NOMO-1 treated with DMSO at 0.1 percent for 48 hours (cell line): ENCODE measurements at regions not wholly inside any gene's neighbourhood (a gene's known extent, or its start where the extent isn't known, plus 50 kb on each side); places are given as distances from the start of the nearest gene placed in this dataset.
"Not testable (repeated sequence)": the region's sequence is repeated elsewhere in the genome, so short reads cannot be mapped to it uniquely, and the experiment has no call there.

Experiments
- DNase-seq: peaks from one replicate; lab custom pipeline; 2025; ENCODE audit not compliant: unreplicated experiment; lab: John Stamatoyannopoulos, UW

DNA sequence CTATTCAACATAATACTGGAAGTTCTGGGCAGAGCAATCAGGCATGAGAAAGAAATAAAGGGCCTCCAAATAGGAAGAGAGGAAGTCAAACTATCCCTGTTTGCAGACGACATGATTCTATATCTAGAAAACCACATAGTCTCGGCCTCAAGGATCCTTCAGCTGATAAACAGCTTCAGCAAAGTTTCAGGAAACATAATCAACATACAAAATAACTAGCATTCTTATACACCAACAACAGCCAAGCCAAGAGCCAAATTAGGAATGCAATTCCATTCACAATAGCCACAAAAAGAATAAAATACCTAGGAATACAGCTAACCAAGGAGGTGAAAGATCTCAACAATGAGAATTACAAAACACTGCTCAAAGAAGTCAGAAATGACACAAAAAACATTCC is 287.8 kb upstream of the NCAM1 start:
- not testable (repeated sequence) for DNase-seq

DNA sequence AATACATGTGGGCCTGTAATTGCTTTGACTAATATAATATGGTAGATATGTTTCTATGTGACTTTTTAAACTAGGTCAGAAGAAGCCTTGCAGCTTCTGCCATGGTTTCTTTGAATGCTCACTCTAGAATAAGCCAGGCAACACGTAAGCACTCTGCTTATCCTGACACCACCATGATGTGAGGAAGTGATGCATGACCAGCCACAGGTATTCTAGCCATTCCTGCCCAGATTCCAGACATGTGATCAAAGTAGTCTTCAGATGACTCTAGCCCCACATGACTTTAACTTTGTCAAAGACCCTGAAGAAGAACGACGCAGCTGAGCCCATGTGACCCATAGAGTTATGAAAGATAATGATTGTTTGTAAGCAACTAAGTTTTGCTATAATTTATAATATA is 276.1 kb upstream of the NCAM1 start:
- no peak for DNase-seq

DNA sequence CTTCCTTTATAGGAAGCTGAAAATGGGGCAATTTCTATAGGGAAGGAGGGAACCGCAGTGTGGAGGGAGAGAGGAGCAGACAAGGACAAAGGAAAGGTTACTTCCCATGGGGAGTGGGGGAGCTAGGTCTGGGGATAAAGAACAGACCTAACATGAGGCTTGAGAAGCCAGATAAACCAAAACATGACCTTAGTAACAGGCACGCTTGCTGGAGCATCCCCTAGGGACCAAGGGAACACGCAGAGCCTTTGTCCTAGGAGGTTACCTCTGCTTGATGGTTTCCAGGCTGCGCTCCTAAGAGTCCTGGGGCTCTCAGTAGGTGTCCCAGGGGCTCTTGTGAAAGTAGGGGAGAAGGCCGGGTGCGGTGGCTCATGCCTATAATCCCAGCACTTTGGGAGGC is 271.4 kb upstream of the NCAM1 start:
- no peak for DNase-seq

DNA sequence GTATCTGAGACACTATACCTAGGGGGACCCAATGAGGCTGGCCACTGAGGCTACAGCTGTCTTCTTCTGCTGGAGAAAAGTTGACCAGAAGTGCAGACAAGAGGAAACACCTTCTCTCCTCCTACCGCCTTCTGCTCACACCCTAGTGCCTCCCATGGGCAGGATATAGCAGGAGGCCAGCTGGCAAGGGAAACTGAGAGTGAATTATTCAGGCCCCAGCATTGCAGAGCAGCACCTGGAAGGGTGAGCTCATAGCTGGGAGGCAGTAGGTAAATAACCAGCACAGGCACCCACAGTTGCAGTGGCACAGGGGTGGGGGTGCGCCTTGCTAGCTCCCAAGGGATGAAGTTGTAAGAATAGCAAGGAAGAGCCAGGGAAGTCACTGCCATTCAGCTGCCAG is 267.4 kb upstream of the NCAM1 start:
- DNase-seq = no peak

DNA sequence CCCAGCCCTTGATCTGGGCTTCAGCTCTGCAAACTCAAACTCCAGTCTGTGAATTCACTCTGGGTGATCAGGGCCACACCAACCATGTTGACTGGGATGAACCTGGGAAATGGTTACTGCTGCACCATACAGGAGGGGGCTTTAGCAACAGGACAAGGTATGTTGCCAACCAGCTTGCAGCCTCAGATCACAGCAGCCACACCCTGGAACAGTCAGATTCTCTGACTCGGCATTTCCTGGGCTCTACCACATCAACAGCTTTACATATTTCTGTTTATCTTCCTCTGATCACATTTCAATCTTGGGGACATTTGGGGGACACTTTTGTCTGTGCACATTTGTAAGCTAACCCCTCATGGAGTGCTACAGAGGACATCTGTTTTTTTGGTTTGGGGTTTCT is 267.0 kb upstream of the NCAM1 start:
- no peak for DNase-seq

DNA sequence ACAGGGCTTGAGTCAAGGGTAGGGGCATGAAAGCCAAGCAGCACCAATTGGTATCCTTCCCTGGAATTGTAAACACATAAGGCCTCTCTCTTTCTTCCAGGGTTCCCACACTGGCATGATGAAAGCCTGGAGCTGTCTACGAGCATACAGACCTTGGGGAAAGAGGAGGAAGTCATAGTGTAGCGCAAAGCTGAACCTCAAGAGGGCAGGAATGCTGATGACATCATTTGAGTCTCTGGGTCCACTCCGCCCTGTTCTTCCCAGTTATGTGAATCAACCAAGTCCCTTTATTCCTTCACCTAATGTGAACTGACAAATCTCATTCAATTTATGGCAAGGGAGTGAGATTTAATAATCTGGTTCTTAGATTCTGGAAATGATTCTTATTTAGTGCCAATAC is 266.4 kb upstream of the NCAM1 start:
- DNase-seq = no peak

DNA sequence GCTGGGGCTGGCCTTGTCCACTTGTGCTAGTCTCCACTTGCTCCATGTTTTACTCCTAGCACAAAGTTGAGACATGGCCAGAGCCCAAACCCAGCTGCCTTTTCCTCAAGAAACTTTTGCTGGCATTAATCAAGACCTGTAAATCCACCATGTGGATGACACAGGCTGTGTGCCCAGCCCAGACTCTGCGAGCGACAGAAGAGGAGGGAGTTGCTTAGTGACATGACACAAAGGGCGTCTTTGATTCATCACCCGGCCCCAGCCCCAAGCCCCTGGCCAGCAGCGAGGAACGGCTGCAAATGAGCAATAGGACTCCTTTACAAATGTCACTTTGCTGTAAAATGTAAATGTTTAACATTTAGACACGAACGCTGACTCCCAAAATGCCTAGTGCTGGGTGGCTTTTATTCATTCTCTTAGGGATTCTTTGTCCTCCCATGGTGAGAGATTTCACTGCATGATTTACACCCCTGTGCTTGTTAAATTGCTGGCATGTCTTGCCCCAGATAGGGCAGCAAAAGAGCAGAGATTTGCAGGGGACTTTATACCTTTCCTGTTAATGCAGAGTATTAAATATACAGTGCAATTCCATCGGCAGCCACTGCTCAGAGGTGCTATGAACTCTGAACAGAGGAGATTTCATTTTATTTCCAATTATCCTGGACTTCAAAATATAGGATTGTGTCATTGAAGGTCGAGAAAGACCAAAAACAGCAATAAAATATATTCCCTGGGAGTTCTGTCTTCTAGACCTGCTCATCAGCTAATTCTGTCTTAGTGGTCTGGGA is 263.6 kb upstream of the NCAM1 start:
- no peak for DNase-seq

DNA sequence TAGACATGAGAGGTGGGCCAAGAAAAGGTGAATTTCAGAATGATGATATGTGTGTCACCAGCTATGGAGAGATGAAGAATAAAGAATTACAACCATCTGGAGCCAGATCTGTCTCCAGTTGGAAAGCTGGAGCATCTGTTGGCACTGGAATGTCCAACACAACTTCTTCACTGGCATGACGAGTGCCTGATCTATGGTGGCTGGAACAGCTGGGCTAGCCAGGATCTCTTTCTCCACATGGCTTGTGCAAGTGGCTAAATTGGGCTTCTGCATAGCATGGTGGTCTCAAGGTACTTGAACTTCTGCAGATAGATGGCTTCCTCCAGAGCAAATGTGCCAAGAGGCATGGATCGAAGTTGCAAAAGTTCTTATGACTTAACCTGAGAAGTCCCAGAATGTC is 256.1 kb upstream of the NCAM1 start:
- no peak for DNase-seq

DNA sequence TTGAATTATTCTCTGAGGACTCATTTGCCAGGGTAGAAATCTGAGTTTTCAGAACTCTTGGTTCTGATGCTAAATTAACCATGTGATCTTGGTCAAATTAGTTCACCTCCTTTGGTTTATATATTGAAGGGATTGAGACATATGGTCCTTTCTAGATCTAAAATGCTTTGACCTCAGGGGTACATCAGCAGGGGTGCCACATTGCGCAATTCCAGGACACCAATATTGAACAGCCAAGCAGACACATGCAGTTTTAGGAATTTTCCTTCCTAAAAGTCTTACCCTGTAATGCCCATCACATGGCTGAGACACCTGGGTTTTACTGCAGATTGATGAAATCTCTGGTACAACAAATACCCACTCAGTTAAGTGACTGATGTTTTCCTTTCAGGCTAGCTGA is 254.4 kb upstream of the NCAM1 start:
- DNase-seq = no peak

DNA sequence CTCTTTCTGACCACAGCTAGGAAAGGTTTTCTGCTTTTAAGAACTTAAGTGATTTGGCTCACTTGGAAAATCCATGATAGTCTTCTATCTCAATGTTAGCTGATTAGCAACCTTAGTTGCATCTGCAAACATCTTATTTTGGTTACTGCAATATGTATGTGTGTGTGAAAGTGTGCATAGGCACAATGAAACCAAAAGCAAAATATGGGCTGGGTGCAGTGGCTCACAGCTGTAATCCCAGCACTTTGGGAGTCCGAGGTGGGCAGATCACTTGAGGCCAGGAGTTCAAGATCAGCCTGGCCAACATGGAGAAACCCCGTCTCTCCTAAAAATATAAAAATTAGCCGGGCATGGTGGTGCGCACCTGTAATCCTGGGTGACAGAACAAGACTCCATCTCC is 246.9 kb upstream of the NCAM1 start:
- not testable (repeated sequence) for DNase-seq

DNA sequence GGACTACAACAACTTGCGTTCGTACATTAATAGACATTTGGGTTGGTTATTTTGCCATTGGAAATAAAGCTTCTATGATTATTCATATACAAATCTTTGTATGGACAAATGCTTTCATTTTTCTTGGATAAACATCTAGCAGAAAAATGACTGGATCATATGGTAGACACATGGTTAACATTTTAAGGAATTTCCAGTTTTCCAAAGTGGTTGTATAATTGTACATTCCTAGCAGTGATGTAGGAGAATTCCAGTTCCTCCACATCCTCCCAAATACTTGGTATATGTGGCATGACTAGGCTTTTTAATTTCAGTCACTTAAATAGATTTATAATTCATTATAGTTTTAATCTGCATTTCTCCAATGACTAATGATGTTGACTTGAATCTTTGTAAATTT is 246.2 kb upstream of the NCAM1 start:
- no peak for DNase-seq

DNA sequence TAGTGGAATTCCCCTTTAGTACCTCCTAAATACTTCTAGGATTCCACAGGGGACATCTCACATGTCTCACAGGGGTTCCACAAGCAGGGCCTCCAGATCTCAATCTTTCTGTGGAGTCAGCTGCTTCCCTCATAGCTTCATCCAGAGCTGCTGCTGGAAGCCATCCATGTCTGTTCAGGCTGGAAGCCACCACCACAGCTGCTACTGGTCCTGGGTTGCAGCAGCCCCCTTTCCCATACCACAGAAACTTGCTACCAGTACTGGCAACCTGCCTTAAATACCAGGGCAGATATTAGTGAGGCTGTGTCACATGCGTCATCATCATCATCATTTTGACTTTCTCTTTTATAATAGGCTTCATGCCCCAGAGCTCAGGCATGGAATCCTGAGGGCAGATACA is 242.7 kb upstream of the NCAM1 start:
- no peak for DNase-seq

DNA sequence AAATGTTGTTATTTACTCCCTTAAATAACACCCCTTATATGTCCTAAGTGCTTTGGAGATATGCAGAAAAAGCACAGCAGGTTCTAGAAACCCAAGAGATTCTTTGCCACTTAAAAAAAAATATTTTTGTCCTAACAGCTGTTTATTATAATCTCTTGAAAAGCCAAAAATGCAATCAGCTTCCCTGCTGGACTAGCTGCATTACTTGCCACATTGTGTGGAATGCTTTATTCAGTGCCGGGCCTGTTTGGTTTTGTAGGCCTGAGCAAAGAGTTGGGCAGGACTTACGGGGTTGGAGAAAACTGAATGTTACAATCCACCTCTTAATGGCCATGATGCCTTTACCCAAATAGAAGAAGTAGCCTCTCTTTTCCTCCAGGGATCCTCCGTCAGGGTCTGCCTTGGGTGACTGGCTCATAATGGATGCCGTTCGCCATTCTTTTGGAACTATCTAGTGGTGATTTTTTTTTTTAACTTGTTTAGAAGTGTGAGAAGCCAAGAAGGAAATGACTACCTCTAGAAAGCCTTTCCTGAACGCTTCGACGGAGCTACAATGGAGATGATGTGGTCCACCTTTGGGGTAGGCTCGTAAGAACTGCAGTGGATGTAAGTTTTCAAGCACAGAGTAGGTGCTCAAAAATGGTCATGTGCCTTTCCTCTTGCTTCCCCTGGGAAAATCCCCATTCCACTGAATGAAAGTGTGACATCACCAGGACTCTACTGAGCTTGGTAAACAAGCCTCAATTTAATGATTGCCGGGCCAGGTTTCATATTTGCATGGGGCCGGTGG is 241.3 kb upstream of the NCAM1 start:
- no peak for DNase-seq

DNA sequence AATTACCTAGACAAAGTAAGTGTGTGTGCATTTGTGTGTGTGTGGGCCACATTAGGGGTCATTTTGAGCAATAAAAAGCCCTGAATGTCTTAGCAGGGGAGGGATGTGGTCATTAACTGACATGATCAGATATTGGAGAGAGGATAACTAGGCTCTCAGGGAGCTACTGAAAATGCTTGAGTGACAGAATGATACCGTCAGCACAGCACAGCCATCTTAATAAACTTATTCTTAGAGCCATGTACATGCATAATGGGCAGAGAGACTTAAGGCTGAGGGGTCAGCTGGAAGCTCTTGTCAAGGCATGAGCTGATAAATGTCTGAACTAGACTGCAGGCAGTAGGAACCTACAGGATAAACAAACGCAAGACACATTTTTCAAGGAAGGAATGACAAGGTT is 239.1 kb upstream of the NCAM1 start:
- no peak for DNase-seq

DNA sequence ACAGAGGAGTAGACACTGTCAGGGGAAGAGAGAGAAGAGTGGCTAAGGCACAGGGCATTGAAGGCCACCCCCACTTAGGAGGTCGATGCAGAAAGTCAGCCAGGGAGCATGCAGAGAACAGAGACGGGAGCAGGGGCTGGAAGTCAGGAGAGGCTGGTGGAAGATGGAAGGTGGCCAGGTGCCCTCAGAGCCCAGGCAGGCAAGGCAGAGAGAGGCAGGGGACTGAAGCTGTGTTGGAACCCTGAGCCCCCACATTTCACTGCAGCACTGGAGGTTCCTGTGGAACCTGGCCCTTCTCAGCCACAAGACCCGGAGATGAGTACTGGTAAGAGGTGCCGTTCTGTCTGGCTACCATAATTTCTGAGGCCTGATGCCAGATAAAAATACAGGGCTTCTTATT is 238.3 kb upstream of the NCAM1 start:
- no peak for DNase-seq

DNA sequence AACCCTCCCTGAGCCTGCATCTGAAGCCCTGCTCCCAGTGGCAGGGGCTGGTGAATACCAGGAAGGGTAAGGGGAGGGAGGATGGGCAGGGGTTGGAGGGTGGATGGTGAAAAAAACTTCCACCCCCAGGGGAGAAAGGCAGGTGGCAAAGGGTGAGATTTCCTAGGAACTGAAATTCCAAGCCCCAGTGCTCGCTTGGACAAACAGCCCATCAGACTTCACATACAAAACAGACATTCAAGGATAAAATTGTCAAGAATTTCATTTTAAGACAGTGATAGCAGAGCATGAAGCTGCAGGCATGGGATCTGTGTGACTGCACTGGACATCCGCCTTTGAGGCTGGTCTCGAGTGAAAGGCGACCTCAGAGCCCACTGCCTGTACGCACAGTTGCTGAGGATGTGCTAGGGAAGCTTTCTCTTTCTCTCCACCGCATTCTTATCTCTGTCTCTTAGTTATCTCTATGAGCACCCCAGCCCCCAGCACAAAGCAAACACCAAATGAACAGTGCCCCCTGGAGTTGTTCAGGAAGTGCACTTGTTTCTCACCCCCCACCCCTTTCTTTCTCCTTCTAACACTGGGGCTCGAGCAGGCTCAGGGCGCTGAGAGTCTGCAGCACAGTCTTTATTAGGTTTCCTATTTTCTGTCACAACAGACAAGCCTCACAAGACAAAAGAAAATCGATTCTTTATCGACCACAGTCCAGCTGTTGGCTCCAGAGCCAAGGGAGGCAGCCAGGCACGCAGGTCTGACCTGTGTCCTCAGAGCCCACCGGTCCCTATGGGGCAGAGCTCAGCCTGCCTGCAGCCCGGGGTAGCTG is 237.3 kb upstream of the NCAM1 start:
- DNase-seq = no peak

DNA sequence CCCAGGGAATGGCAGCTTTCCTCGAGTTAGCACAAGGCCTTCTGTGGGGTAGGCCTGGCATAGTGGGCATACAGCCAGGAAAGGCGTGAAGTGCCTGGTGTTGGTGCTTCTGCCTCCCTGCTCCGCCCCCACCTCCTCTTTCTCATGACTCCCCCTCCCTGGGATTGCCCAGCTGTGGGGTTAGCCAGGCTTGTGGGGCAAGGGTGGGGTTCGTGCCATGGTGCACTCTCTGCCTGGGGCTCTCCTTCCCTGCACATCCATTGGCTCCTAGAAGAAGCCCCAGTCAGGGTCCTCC is 236.8 kb upstream of the NCAM1 start:
- DNase-seq = no peak

DNA sequence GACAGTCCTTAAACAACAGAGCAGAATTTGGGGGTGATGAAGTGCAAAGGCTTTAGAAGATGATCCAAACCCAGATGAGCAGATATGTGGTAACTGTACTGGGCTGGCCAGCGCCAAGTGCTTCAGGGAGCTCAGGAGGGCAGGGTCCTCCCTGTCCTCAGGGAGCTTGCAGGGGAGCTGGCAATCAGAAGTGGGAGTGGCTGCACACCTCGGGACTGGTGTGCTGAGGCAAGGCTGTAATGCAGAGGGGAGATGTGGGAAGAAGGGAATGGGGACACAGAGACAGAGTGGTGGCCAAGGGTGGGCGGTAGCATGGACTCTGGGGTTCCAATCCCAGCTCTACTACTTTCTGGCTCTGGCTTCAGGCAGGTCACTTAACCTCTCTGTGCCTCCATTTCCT is 235.6 kb upstream of the NCAM1 start:
- no peak for DNase-seq

DNA sequence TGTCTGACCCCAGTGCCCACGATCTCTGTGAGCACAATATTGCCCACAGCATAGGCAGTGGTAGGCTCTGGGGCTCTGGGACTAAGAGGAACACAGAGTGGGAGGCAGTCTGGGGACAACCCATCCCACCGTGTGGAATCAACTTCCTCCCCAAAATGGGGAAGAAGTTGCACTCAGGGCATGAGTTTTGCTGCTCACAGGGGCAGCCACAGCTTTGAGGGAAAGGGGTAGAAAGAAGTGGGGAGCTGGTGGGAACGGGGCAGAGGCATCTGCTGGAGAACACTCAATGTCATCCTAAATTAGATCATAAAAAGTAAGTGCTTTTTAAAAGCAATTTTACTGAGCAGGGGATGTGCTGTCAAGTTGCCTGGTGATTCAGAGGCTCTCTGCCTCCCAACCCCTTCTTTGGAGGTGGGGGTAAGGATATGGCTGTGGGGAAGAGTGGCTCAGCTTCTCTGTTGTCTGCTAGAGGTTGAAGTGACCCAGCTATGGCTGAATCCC is 233.8 kb upstream of the NCAM1 start:
- no peak for DNase-seq

DNA sequence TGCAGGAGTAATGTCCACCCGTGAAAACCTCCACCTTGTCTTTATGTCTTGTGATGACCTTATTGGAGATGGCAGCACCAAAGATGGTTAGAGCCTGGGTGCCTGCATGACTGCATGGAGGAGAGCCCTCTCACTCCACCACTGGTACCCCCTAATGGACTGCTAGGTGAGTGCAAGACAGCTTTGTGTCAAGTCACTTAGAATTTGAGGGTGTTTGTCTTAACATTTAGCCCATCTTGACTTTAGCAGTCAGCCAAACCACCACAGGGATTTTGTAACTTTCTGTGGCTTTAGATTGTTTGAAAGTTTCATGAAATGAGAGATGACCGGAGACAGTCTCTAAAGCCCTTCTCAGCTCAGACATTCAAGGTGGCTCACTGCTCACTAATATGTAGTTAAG is 232.9 kb upstream of the NCAM1 start:
- DNase-seq = no peak

DNA sequence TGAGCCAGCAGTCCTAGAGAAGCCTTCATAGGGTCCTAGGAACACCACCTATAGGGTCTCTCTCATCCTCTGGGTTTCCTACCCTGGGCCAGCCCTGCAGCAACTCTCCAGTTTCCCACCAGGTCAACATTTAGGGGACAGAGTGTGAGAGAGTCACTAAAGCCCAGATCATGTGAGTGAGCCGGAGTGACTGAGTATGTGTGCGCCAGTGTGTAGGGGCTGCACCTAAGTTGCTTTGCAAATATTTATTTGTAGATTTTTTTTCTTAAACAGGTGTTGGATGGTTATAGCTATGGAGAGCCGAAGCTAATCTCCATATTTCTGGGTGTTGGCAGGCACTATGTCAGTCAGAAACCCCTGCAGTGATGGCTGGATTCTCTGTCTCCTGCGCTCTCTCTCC is 232.5 kb upstream of the NCAM1 start:
- no peak for DNase-seq

DNA sequence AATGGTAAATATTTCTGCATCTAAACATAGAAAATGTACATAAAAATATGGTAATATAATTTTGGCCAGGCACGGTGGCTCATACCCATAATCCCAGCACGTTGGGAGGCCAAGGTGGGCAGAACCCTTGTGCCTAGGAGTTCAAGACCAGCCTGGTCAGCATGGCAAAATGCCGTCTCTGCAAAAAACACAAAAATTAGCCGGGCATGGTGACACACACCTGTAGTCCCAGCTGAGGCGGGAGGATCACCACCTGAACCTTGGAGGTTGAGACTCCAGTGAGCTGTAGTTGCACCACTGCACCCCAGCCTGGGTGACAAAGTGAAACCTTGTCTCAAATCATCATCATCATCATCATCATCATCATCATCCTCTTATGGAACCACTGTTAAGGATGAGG is 230.6 kb upstream of the NCAM1 start:
- DNase-seq = no peak
